ENCODE measurements at regions not wholly inside any gene's neighbourhood (a gene's known extent, or its start where the extent isn't known, plus 50 kb on each side); places are given as distances from the start of the nearest gene placed in this dataset.

- TF ChIP-seq CTCF (IDR thresholded peaks at IDR 0.05 in 4 of 5, conservative IDR thresholded peaks at IDR 0.05 in 1 of 5) (no peak), POLR2A (IDR thresholded peaks at IDR 0.05) (no peak)
Observed at GRCh38 chr9:91162784-91163443, 198.8 kb downstream of the AUH start.
